ENCODE measurements at regions not wholly inside any gene's neighbourhood (a gene's known extent, or its start where the extent isn't known, plus 50 kb on each side); places are given as distances from the start of the nearest gene placed in this dataset.
"Not testable (repeated sequence)": the region's sequence is repeated elsewhere in the genome, so short reads cannot be mapped to it uniquely, and the experiment has no call there.

DNA sequence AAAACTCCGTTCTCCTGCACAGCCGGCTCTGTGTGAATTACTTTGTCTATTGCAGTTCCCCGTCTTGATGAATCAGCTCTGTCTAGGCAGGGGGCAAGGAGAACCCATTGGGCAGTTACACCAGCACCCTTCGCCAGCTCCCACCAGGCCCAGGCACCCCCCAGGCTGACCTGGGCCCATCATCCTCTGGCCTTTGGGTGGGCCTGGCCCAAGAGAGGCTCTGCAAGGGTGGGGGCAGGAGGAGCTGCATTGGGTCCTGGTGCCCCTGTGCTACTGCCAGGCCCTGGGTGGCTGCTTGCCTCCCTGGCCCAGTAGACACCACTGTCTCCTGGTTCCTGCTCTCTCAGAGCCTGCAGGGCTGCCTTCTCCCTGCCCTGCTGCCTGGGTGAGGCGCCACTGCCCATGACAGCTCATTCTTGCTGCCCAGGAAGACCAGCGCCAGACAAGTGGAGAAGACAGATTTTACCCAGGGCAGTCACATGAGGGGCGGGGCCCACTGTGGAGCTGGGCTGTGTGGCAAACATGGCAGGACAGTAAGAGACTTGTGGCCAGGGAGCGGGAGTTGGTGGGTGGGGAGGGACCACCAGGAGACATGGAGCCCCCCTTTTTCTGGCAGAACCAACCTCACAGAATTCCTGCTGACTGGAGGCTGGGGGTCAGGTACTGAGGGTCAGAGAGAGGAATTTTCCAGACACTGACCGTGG lies 67.2 kb downstream of the MRPL36 start:
- TF ChIP-seq, protein P1, sequence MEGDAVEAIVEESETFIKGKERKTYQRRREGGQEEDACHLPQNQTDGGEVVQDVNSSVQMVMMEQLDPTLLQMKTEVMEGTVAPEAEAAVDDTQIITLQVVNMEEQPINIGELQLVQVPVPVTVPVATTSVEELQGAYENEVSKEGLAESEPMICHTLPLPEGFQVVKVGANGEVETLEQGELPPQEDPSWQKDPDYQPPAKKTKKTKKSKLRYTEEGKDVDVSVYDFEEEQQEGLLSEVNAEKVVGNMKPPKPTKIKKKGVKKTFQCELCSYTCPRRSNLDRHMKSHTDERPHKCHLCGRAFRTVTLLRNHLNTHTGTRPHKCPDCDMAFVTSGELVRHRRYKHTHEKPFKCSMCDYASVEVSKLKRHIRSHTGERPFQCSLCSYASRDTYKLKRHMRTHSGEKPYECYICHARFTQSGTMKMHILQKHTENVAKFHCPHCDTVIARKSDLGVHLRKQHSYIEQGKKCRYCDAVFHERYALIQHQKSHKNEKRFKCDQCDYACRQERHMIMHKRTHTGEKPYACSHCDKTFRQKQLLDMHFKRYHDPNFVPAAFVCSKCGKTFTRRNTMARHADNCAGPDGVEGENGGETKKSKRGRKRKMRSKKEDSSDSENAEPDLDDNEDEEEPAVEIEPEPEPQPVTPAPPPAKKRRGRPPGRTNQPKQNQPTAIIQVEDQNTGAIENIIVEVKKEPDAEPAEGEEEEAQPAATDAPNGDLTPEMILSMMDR (IDR thresholded peaks at IDR 0.05), result no peak
- H3K4me3 ChIP-seq, result no peak overlapping the region
- no peaks in the 10 kb centered on the region for H3K4me1 ChIP-seq
- intact Hi-C loops (cut with DNase I), result loop anchor here in 1 of 3 donors (10.0 kb wide), 1 partner anchor 282 kb away; no protein-coding TSS in a partner anchor
- H3K27me3 ChIP-seq, result no peaks in the 10 kb centered on the region
- H3K27ac ChIP-seq, result no peak overlapping the region
- DNase-seq, result peak in 1 of 6 donors; percentile 47
- WGBS, 2 donors, result 74 to 87% methylated on average over 9 of the region's 9 CpGs
- no peaks in the 10 kb centered on the region for H3K9me3 ChIP-seq
- no peaks in the 10 kb centered on the region for H3K36me3 ChIP-seq
- no peak for ATAC-seq
- no peak for FAIRE-seq

DNA sequence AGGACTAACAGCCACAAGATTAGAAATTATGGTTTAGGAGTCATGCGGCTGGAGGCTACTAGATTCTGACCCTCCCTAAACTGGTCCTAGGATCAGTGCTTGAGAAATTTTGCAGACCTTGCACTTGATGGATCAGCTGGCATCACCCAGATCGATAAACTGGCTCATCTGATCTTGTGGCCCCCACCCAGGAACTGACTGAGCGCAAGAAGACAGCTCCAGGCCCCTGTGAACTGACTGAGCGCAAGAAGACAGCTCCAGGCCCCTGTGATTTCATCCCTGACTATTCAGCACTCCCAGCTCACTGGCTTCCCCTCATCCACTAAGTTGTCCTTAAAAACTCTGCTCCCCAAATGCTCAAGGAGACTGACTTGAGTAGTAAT lies 67.8 kb downstream of the MRPL36 start:
- WGBS, 2 donors, result 67 to 74% methylated on average over 4 of the region's 4 CpGs
- H3K36me3 ChIP-seq, H3K27ac ChIP-seq, ATAC-seq, H3K4me1 ChIP-seq, H3K27me3 ChIP-seq, DNase-seq, FAIRE-seq, H3K9me3 ChIP-seq, H3K4me3 ChIP-seq: not testable (repeated sequence)
- intact Hi-C loops (cut with DNase I), result loop anchor here in 1 of 3 donors (10.0 kb wide), 1 partner anchor 283 kb away; no protein-coding TSS in a partner anchor

DNA sequence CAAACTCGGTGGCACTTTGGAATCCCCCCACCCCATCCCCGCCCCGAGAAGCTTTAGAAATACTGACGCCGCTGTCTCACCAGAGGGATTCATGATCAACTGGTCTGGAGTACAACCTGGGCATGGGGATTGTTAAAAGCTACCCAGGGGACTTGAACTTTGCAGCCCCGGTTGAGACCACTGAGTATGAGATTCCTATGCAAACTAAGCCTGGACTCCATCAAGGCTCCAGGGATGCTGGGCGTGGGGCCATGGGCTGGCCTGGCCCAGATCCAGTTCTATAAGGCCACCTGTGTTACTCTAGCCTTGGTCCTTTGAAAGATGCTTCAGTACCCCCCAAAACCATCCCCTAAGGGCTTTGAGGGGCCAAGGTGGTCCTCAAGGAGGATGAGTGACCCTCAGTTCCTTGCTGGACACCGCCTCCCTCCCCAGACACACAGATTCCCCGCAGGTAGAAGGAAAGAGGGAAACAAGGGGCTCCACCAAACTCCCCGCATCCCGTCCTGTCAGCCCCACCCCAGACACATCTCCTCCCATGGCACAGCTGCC lies 68.5 kb downstream of the MRPL36 start:
- Histone ChIP-seq H3K27ac (no peak overlapping the region), H3K27me3 (no peaks in the 10 kb centered on the region), H3K9me3 (no peaks in the 10 kb centered on the region), H3K36me3 (no peaks in the 10 kb centered on the region), H3K4me3 (no peak overlapping the region), H3K4me1 (no peaks in the 10 kb centered on the region)
- DNase-seq, result peak in 1 of 6 donors; percentile 4
- ATAC-seq, result no peak
- WGBS, 2 donors, result 64 to 75% methylated on average over 11 of the region's 11 CpGs
- intact Hi-C loops (cut with DNase I), result loop anchor here in 1 of 3 donors (10.0 kb wide), 1 partner anchor 284 kb away; no protein-coding TSS in a partner anchor
- FAIRE-seq, result no peak
- TF ChIP-seq, protein P1 (IDR thresholded peaks at IDR 0.05), result no peak

DNA sequence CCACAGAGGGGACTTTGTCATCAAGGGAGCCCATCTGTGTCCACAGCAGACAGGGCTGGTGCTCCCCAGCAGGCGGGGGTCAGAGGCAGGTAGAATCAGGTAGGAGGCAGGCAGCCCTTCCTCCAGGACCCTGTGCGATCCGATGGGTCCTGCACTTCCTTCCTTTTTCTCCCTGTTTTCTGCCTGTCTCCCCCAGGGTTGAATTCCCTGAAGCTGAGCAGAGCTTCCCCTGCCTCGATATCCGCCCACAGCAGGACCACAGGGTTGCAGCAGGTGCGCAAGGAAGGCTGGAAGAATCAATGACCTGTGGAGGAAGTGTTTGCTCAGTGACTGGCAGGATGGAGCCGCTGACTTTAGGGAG lies 69.2 kb downstream of the MRPL36 start:
- WGBS, 2 donors, result 44 to 49% methylated on average over 7 of the region's 7 CpGs
- TF ChIP-seq, protein P1 (IDR thresholded peaks at IDR 0.05), result no peak
- intact Hi-C loops (cut with DNase I), result loop anchor here in 1 of 3 donors (10.0 kb wide), 1 partner anchor 284 kb away; no protein-coding TSS in a partner anchor

DNA sequence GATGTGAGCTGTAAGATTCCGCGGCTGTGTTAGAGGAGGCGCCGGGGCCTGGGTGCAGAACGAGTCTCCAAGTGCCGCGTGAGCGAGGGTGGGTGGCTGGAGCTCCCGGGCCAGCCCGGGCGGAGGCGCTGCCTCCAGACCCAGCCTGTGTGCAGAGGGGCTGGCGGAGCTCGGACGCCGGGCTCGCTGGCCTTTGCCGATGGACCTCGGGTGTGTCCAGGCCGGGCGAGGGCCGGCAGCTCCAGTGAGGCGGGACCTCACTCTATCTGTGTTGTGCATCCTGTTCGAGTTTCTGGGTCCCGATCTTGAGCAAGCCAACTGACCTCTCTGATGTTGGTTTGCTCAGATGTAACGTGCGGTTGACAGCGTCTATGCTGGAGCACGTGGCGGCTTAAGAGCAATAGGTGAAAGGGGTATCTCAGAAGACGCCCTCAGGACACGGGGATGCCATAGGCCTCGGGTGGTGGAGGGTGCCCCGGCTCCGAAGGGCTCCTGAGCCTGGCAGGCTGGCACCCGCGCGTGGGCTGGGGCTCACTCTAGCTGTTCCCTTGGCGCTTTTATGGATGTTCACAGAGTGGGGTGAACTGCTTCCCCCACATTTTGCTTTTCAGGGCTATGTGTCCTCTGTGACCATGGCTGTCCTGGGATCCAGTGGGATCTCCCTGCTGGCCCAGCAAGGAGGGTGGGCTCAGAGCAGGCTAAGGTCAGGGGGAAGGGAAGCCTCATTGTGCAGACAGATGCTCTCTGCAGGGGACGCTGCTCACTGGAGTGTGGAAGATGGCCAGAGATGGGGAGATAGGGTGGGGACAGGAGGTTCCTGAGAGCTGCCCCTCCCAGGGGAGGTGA lies 69.8 kb downstream of the MRPL36 start:
- Histone ChIP-seq H3K4me1 (no peaks in the 10 kb centered on the region), H3K36me3 (no peaks in the 10 kb centered on the region), H3K9me3 (no peaks in the 10 kb centered on the region), H3K4me3 (no peak overlapping the region), H3K27me3 (no peaks in the 10 kb centered on the region), H3K27ac (no peak overlapping the region)
- no peak for FAIRE-seq
- ATAC-seq, result no peak
- intact Hi-C loops (cut with DNase I), result loop anchor here in 1 of 3 donors (10.0 kb wide), 1 partner anchor 285 kb away; no protein-coding TSS in a partner anchor
- peak in 1 of 6 donors; percentile 60 for DNase-seq
- TF ChIP-seq, protein P1 (IDR thresholded peaks at IDR 0.05), result no peak
- WGBS, 2 donors, result 77 to 84% methylated on average over 40 of the region's 40 CpGs

More for the DNA sequence above, 69.2 kb downstream of the MRPL36 start:
- no peaks in the 10 kb centered on the region for H3K36me3 ChIP-seq
- H3K27me3 ChIP-seq, result no peaks in the 10 kb centered on the region
- no peaks in the 10 kb centered on the region for H3K9me3 ChIP-seq
- no peak for FAIRE-seq
- no peak overlapping the region for H3K4me3 ChIP-seq
- no peak overlapping the region for H3K27ac ChIP-seq
- ATAC-seq, result no peak
- H3K4me1 ChIP-seq, result no peaks in the 10 kb centered on the region
- DNase-seq, result no peak
